ENCODE measurements at regions not wholly inside any gene's neighbourhood (a gene's known extent, or its start where the extent isn't known, plus 50 kb on each side); places are given as distances from the start of the nearest gene placed in this dataset.

- intact Hi-C loops (cut with micrococcal nuclease; ENCODE audit: unreplicated experiment) (no loop called here), in situ Hi-C loops (cut with HindIII; ENCODE audit: low pct_unique_long_range_greater_than_20kb, low sequenced_read_pairs) (no loop called here)
- Histone ChIP-seq H3K9me3 (ENCODE audit: control insufficient read depth, insufficient read depth, low read depth, low read length) (no peaks in the 10 kb centered on the region), H3K27me3 (ENCODE audit: control insufficient read depth, insufficient read depth, low read length) (no peaks in the 10 kb centered on the region), H3K4me1 (ENCODE audit: control insufficient read depth, insufficient read depth, low read length) (no peaks in the 10 kb centered on the region; the same call in 1 of the 2 replicates), H3K27ac (ENCODE audit: low read length) (no peak overlapping the region), H3K36me3 (ENCODE audit: control insufficient read depth, insufficient read depth, low read length) (no peaks in the 10 kb centered on the region), H3K4me3 (ENCODE audit: low read depth in 2 of 2, low read length in 2 of 2) (no peak overlapping the region)
- ChIA-PET CTCF (no interaction called here), POLR2A (no interaction called here)
- no TSS peak for BruUV-seq (replicated peaks)
- no peak for TF ChIP-seq REST (IDR thresholded peaks at IDR 0.05; ENCODE audit: insufficient read depth in 1 of 2, low read depth in 2 of 2, low read length in 1 of 2)
- no peak for TF ChIP-seq SIN3A (IDR thresholded peaks at IDR 0.05; ENCODE audit: borderline replicate concordance, insufficient read depth, low read depth, low read length)
- no peak for TF ChIP-seq POLR2AphosphoS5 (IDR thresholded peaks at IDR 0.05; ENCODE audit: low read depth, low read length)
- no peak for TF ChIP-seq TCF7L2 (IDR thresholded peaks at IDR 0.05; ENCODE audit: low read depth, low read length)
- no peak for TF ChIP-seq CTCF (IDR thresholded peaks at IDR 0.05)
- DNase-seq (ENCODE audit: low read depth, low spot score) (no peak), ATAC-seq (no peak)
Measured at GRCh38 chr5:174545926-174546325, 178.5 kb upstream of the MSX2 start.

GRCh38 chr5:174547814-174548213 lies 176.6 kb upstream of the MSX2 start:
- Histone ChIP-seq H3K36me3 (ENCODE audit: control insufficient read depth, insufficient read depth, low read length) (no peaks in the 10 kb centered on the region), H3K4me1 (ENCODE audit: control insufficient read depth, insufficient read depth, low read length) (no peaks in the 10 kb centered on the region; the same call in 1 of the 2 replicates), H3K9me3 (ENCODE audit: control insufficient read depth, insufficient read depth, low read depth, low read length) (no peaks in the 10 kb centered on the region), H3K27me3 (ENCODE audit: control insufficient read depth, insufficient read depth, low read length) (no peaks in the 10 kb centered on the region), H3K27ac (ENCODE audit: low read length) (no peak overlapping the region), H3K4me3 (ENCODE audit: low read depth in 2 of 2, low read length in 2 of 2) (no peak overlapping the region)
- POLR2A ChIA-PET, result no interaction called here
- ATAC-seq, result no peak
- BruUV-seq (replicated peaks), result no TSS peak
- no peak for DNase-seq (ENCODE audit: low read depth, low spot score)
- intact Hi-C loops (cut with micrococcal nuclease; ENCODE audit: unreplicated experiment) (no loop called here), in situ Hi-C loops (cut with HindIII; ENCODE audit: low pct_unique_long_range_greater_than_20kb, low sequenced_read_pairs) (no loop called here)
- CTCF ChIA-PET, result no interaction called here
- TF ChIP-seq CTCF (IDR thresholded peaks at IDR 0.05) (no peak), SIN3A (IDR thresholded peaks at IDR 0.05; ENCODE audit: borderline replicate concordance, insufficient read depth, low read depth, low read length) (no peak), TCF7L2 (IDR thresholded peaks at IDR 0.05; ENCODE audit: low read depth, low read length) (no peak), POLR2AphosphoS5 (IDR thresholded peaks at IDR 0.05; ENCODE audit: low read depth, low read length) (no peak), REST (IDR thresholded peaks at IDR 0.05; ENCODE audit: insufficient read depth in 1 of 2, low read depth in 2 of 2, low read length in 1 of 2) (no peak)

Data from Panc1 (cell line).